ENCODE measurements at regions not wholly inside any gene's neighbourhood (a gene's known extent, or its start where the extent isn't known, plus 50 kb on each side); places are given as distances from the start of the nearest gene placed in this dataset.

GRCh38 chr5:2204366-2205184, 321.9 kb upstream of the IRX4 start:
- no peak for TF ChIP-seq POLR2AphosphoS5 (IDR thresholded peaks at IDR 0.05)
- TF ChIP-seq CTCF (IDR thresholded peaks at IDR 0.05): no peak

Measured in suprapubic skin (tissue), 3 donors.